K562 (cell line): ENCODE measurements at regions not wholly inside any gene's neighbourhood (a gene's known extent, or its start where the extent isn't known, plus 50 kb on each side); places are given as distances from the start of the nearest gene placed in this dataset.

Experiments used
- DMBX1 ChIP-seq: fragments of 250-450 bp; sonication (Bioruptor Pico); IDR thresholded peaks from 2 replicates; pipeline ENCODE4 v1.8.0; 2022; ENCODE audit warnings: inconsistent platforms, mild to moderate bottlenecking, moderate library complexity, borderline replicate concordance
- FOXA3 ChIP-seq, 2 experiments: fragments of 450-650 bp in 1 of 2; sonication (generic) in 1 of 2; formaldehyde crosslinking; IDR thresholded peaks in 1 of 2; conservative IDR thresholded peaks in 1 of 2; 2 replicates each; pipeline versions ENCODE4 v1.4.0 to v1.8.0; 2020 to 2022; ENCODE audit warnings: mild to moderate bottlenecking in 2 of 2, missing genetic modification reagents in 1 of 2
- GATA2 ChIP-seq: sonication (generic); formaldehyde crosslinking; IDR thresholded peaks from 2 replicates; pipeline ENCODE4 v1.4.0; 2020; ENCODE audit warnings: mild to moderate bottlenecking, missing genetic modification reagents
- MYNN ChIP-seq, 2 experiments: sonication (generic); formaldehyde crosslinking in 1 of 2; IDR thresholded peaks; 2 replicates each; pipeline versions ENCODE4 v1.5.0 to v1.6.1; 2016 to 2020; ENCODE audit warnings: antibody characterized with exemption in 1 of 2, missing genetic modification reagents in 1 of 2
- NBN ChIP-seq: fragments of 450-650 bp; IDR thresholded peaks from 2 replicates; pipeline ENCODE4 v1.6.1; 2016; ENCODE audit warnings: low read depth, mild to moderate bottlenecking
- POLR2G ChIP-seq: fragments of 200-400 bp; formaldehyde crosslinking; IDR thresholded peaks from 2 replicates; pipeline ENCODE4 v1.6.1; 2017; ENCODE audit warnings: low read depth, mild to moderate bottlenecking, antibody characterized with exemption, low read length, moderate library complexity
- STAT5A ChIP-seq: IDR thresholded peaks from 2 replicates; pipeline ENCODE4 v1.6.1; 2012; ENCODE audit warnings: low read length, inconsistent platforms, borderline replicate concordance
- ZNF347 ChIP-seq: fragments of 450-650 bp; formaldehyde crosslinking; IDR thresholded peaks from 2 replicates; pipeline ENCODE4 v1.4.0; 2020; ENCODE audit warnings: low read depth, mild to moderate bottlenecking, moderate library complexity
- TF ChIP-seq, protein P1 (sequence below), 3 experiments: IDR thresholded peaks in 2 of 3; conservative IDR thresholded peaks in 1 of 3; 2 replicates each; pipeline ENCODE4 v1.5.1; 2011 to 2012; ENCODE audit warnings: low read length in 3 of 3, mild to moderate bottlenecking in 3 of 3, control low read depth in 2 of 3, improper control_type of control experiment in 1 of 3, inconsistent platforms in 1 of 3, low read depth in 1 of 3, mixed read lengths in 1 of 3, moderate library complexity in 1 of 3; ENCODE audit not compliant: insufficient read depth in 2 of 3

DNA sequence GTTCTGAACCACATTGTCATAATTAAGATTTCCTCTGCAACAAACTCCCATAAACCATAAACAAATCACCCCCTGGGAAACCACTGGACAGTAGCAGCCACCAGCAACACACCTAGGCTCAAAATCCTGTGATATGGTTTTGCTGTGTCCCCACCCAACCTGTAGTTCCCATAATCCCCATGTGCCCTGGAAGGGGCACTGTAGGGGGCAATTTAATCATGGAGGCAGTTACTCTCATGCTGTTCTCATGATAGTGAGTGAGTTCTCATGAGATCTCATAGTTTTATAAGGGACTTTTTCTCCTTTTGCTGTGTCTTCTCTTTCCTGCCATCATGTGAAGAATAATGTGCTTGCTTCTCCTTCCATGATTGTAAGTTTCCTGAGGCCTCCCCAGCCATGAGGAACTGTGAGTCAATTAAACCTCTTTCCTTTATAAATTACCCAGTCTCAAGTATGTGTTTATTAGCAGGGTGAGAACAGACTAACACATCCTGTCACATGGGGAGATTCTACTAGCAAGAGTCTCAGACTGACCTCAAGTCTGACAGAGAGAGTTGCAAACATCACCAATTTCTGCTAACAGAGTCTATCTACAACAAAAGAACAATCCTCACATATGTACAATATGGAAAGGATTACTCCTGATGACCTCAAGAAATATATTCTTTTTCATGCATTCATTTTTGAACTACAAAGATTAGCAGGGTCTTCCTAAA lies 182.6 kb downstream of the GRB14 start:
- no peak for TF ChIP-seq DMBX1 (CRISPR knock-in tag)
- no peak for TF ChIP-seq STAT5A
- TF ChIP-seq ZNF347, result no peak
- TF ChIP-seq NBN, result no peak
- no peak for TF ChIP-seq GATA2 (CRISPR knock-in tag)
- TF ChIP-seq MYNN (IDR thresholded peaks at IDR 0.05), result no peak
- no peak for TF ChIP-seq MYNN (CRISPR knock-in tag; IDR thresholded peaks at IDR 0.05)
- no peak for TF ChIP-seq POLR2G
- TF ChIP-seq, protein P1, sequence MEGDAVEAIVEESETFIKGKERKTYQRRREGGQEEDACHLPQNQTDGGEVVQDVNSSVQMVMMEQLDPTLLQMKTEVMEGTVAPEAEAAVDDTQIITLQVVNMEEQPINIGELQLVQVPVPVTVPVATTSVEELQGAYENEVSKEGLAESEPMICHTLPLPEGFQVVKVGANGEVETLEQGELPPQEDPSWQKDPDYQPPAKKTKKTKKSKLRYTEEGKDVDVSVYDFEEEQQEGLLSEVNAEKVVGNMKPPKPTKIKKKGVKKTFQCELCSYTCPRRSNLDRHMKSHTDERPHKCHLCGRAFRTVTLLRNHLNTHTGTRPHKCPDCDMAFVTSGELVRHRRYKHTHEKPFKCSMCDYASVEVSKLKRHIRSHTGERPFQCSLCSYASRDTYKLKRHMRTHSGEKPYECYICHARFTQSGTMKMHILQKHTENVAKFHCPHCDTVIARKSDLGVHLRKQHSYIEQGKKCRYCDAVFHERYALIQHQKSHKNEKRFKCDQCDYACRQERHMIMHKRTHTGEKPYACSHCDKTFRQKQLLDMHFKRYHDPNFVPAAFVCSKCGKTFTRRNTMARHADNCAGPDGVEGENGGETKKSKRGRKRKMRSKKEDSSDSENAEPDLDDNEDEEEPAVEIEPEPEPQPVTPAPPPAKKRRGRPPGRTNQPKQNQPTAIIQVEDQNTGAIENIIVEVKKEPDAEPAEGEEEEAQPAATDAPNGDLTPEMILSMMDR (IDR thresholded peaks at IDR 0.05 in 2 of 3, conservative IDR thresholded peaks at IDR 0.05 in 1 of 3; ENCODE audit: insufficient read depth in 2 of 3, low read depth in 1 of 3, low read length in 3 of 3), result no peak
- TF ChIP-seq FOXA3 (CRISPR knock-in tag; conservative IDR thresholded peaks at IDR 0.05 in 1 of 2, IDR thresholded peaks at IDR 0.05 in 1 of 2), result no peak
